ENCODE measurements at regions not wholly inside any gene's neighbourhood (a gene's known extent, or its start where the extent isn't known, plus 50 kb on each side); places are given as distances from the start of the nearest gene placed in this dataset.

- DNase-seq, result no peak
Measured at GRCh38 chr7:93015101-93015778, 102.5 kb downstream of the SAMD9 start.

DNA sequence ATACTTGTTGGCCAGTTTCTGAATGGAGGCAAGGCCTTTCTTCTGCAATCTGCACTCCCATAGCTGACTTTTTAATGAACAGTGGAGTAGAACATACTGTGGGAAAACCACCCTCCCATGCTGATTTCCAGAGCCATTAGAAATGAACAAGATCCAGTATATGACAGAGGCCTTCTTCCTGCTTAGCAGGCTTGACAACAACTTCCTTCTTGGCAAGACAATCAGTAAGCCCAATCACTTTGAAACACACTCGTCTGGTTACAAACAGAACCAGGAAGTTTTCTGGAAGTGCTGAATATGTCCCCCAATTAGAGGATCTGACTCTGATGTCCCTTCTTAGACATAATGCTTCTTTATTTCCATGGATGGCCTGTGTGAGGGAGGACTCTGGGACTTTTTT, 103.4 kb downstream of the SAMD9 start:
- DNase-seq, result no peak

DNA sequence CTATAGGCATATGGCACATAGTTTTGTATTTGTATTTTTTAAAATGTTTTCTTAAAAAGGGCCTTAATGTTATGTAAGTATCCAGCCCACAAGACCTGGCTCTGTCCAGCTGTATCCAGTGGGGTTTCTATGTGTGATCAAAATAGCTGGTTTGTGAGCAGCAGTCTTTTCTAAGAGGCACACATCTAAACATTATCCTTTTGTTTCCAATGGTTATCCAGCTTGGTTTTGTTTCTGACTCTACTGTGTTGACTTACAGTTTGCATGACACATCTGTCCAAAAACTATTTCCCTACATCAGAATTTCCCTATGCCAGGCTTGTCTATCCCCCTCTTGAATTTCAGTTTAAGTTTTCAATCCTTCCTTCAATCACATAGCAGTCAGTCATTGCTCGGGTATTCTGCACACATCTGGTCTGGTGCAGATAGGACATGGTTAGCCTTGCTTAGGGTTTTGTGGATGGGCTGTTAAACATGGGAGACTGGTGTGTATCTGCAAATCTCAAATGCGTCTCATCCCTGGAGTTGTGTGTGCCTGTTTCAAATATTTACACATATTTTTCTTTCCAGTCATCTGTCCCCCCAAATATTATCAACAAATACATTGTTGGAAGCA, 104.2 kb downstream of the SAMD9 start:
- DNase-seq, result no peak

DNA sequence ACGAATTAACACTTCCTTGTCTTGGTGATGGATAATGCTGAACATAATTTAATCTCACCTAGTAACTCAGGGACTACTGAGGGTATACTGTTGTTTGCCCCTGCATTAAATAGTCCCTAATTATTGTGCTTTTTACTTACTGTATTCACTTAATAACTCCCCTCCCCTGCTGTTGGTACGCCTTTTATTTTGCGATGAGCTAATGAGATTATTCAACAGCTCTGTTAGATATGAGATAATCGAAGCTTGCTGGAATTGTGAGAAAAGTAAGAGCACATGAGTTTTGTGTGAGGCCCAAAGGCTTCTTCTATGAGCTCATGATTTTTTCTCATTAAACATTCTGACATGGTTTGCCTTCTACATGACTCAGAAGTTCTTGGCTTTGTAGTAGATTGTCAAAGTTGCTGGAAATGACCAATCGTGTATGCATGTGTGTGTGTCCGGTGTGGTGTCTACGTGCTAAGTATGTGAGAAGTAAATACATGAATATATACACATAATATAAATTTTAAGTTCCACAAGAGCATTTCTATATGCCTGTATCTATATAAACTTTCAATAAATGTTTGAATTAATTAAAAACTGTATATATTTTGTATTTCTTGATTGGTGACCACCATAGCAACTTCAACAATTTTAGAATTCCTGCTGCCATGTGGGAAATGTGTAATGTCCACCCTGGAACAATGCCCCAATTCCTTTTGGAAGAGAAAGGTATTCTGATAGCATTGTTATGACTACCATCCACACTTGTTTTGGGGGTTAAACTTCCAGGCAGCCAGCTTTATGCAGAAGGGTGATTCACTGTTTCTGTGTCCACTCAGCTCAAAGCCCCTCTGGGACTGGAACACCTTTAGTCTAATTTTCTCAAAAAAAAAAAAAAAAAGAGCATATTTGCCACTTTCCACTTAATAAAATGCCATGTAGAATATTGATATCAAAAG, 106.2 kb downstream of the SAMD9 start:
- no peak for DNase-seq

DNA sequence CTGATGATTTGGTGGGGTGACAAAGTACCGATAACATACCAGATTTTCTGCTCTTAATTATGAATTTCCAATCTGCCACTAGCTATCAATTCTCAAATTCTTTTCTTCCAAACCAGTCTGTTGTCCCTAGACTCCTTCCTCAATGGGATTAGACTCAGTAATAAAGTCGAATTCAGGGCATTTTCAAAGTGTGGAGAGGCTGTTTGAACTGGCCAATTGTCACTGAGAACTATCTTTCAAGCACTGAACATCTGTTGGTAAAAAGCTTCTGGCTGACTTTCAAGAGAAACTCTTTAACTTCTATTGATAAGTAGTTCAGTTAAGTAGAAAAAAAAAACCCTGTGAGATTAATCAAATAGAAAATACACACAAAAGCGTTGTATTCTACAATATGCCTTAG, 108.9 kb downstream of the SAMD9 start:
- DNase-seq, result no peak

GRCh38 chr7:93006480-93007095, 111.2 kb downstream of the SAMD9 start:
- DNase-seq, result no peak

DNA sequence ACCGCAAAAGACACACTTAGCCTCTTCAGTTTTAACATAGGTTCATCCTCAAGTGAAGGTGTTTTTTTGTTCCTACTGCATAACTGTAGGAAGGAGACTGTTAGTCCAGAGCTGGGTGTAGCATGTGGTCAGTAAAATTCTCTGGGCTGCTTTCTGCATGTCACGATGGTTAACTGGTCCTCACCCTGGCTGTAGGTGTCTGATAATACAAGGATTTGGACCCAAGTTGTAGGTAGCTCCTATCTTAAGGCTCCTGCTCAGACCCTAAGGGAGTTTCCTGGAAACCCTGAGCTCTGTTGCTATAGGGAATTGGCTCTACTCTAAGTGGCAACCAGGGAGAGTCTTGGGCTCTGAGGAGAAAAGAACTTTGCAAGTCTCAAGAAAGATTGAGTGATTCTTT, 112.9 kb downstream of the SAMD9 start:
- DNase-seq, result no peak

GRCh38 chr7:92997719-92998118, 120.1 kb downstream of the SAMD9 start:
- no peak for DNase-seq

- no peak for DNase-seq
Measured at GRCh38 chr7:92997152-92997551, 120.6 kb downstream of the SAMD9 start.

- DNase-seq, result no peak
Measured at GRCh38 chr7:92994901-92995300, 122.9 kb downstream of the SAMD9 start.

GRCh38 chr7:92992932-92993331, 124.8 kb downstream of the SAMD9 start:
- DNase-seq, result no peak

GRCh38 chr7:92992483-92992882, 125.3 kb downstream of the SAMD9 start:
- DNase-seq, result no peak

- DNase-seq, result no peak
Measured at GRCh38 chr7:92991190-92991589, 126.6 kb downstream of the SAMD9 start.

DNA sequence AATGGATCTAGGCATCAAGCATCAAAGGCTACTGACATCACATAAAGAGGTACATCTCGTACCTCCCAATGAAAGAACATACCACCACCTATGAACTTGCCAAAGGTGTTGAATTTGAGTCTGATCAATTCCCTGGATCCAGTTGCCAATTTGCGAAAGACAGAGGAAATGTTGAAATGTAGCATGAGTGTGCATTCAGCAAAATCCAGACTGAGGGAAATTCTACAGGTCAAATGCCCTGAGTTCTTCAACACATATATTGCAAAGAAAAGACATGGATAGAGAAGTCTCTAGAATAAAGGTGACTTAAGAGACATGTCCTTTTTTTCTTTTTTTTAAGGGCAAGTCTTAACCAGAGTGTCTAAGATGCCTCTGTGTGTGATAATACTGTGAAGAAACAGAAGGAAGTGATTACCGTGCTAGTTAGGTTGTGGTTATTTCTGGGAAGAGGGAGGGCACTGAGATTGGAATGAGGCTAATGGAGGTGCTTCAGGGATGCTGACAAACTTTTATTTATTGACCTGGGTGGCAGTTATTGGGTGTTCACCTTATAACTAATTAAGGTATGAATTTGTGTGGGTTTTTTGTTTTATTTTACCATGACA, 128.7 kb downstream of the SAMD9 start:
- DNase-seq, result no peak

GRCh38 chr7:92988051-92988450, 129.7 kb downstream of the SAMD9 start:
- DNase-seq, result peak; percentile 29

DNA sequence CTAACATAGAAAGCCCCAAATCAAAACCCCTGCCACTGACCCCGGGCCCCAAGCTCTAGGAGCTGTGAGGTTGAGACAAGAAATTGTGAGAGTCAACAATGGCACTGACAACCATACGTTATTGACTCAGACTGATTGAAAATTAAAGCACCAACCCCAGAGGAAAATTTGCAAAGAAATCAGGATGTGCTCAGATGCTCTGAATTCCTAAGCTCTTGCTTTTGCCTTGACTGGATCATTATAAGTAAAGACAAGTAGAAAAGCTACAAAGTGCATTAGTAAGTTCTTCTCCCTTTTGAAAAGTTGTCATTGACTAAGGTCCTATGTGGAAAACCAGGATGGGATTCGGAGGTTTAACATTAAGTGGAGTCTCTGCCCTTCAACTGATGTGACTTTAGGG, 130.2 kb downstream of the SAMD9 start:
- no peak for DNase-seq

DNA sequence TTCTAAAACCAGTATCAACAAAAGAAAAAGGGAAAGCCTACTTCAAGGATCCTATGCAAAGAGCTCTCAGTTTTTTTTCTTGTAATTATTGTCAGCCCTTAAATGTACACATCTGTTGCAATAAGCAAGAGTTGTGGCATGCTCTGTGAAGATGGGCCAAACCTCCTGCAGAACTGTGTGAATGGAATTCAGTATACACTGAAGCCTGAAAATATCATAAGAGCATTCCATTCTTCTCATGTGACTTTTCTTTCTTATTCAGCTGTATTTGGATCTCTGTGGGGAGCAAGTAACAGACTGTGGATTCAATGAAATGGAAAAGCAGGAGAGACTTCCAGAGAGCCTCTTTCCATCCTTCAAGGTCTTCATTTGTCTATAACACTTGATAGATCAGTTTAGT, 130.7 kb downstream of the SAMD9 start:
- no peak for DNase-seq

GRCh38 chr7:92982928-92983327, 134.9 kb downstream of the SAMD9 start:
- DNase-seq, result no peak

- DNase-seq, result no peak
Measured at GRCh38 chr7:92976931-92977330, 140.6 kb upstream of the CDK6 start.

GRCh38 chr7:92973974-92974373, 137.6 kb upstream of the CDK6 start:
- DNase-seq, result no peak

DNA sequence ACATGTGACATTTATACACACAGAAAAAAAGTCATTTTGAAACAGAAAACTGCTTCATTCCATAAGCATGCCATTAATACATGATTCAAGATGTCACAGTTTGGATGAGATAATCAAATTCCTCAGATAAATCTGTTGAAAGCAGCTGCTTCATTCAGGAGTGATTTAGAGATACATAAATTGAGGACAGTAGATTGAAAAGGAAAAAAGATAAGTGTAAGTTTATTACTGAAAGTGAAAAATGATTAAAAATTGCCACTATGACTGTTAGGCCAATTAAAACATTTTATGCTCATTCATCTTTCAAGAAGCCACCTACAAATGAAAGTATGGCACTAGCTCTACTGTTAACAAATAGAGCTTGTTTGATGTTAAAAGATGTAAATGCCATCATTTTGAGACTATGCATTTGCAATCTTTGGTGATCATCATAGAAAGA, 136.9 kb upstream of the CDK6 start:
- DNase-seq, result no peak

DNA sequence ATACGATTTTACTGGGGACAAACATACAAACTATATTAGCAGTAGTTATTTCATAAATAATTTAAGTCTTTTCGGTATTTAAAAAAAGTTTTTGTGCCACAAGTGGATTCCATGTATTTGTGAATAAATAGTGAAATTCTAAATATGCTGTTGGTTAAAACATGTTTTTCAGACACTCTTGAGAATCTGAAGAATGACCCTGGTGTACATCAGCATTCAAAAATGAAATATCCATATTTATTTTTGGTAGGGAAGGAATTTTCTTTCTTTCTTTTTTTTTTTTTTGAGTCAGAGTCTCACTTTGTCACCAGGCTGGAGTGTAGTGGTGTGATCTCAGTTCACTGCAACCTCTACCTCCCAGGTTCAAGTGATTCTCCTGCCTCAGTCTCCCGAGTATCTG, 136.1 kb upstream of the CDK6 start:
- no peak for DNase-seq

DNA sequence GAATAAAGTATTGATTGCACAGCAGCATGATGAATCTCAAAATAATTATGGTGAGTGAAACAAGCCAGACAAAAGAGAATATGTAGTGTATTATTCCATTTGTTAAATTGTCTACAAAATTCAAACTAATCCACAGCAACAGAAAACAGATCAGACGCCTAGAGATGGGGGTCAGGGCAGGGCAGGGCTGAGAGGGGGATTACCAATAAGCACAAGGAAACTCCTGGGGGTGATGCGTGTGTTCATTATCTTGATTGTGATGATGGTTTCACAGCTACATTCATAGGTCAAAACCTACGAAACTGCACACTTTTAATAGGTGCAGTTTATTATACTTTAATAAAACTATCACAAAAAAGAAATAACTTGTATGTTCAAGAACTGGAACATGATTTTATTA, 132.7 kb upstream of the CDK6 start:
- no peak for DNase-seq
